ENCODE measurements at regions not wholly inside any gene's neighbourhood (a gene's known extent, or its start where the extent isn't known, plus 50 kb on each side); places are given as distances from the start of the nearest gene placed in this dataset.

- Histone ChIP-seq H3K9ac (ENCODE audit: low read length) (no peak overlapping the region), H3K4me1 (ENCODE audit: insufficient read depth, low read length) (no peaks in the 10 kb centered on the region), H3K9me3 (ENCODE audit: low read length) (no peaks in the 10 kb centered on the region), H3K36me3 (ENCODE audit: insufficient read depth, low read length) (no peaks in the 10 kb centered on the region), H3K4me3 (ENCODE audit: low read depth in 1 of 2, low read length in 2 of 2) (no peak overlapping the region), H3K27ac (ENCODE audit: low read depth, low read length) (no peak overlapping the region), H3K27me3 (ENCODE audit: control insufficient read depth in 1 of 2, insufficient read depth in 2 of 2, low read length in 2 of 2) (no peaks in the 10 kb centered on the region)
Observed at GRCh38 chr1:199741586-199741985, 285.9 kb upstream of the NR5A2 start.

- Histone ChIP-seq H3K27me3 (ENCODE audit: control insufficient read depth in 1 of 2, insufficient read depth in 2 of 2, low read length in 2 of 2) (no peaks in the 10 kb centered on the region), H3K36me3 (ENCODE audit: insufficient read depth, low read length) (no peaks in the 10 kb centered on the region), H3K9ac (ENCODE audit: low read length) (no peak overlapping the region), H3K27ac (ENCODE audit: low read depth, low read length) (no peak overlapping the region), H3K4me3 (ENCODE audit: low read depth in 1 of 2, low read length in 2 of 2) (no peak overlapping the region), H3K4me1 (ENCODE audit: insufficient read depth, low read length) (no peaks in the 10 kb centered on the region), H3K9me3 (ENCODE audit: low read length) (no peaks in the 10 kb centered on the region)
Observed at GRCh38 chr1:199742547-199742946, 285.0 kb upstream of the NR5A2 start.

- Histone ChIP-seq H3K27ac (ENCODE audit: low read depth, low read length) (no peak overlapping the region), H3K4me3 (ENCODE audit: low read depth in 1 of 2, low read length in 2 of 2) (no peak overlapping the region), H3K9me3 (ENCODE audit: low read length) (no peaks in the 10 kb centered on the region), H3K4me1 (ENCODE audit: insufficient read depth, low read length) (no peaks in the 10 kb centered on the region), H3K27me3 (ENCODE audit: control insufficient read depth in 1 of 2, insufficient read depth in 2 of 2, low read length in 2 of 2) (no peaks in the 10 kb centered on the region), H3K9ac (ENCODE audit: low read length) (no peak overlapping the region), H3K36me3 (ENCODE audit: insufficient read depth, low read length) (no peaks in the 10 kb centered on the region)
Observed at GRCh38 chr1:199743227-199743626, 284.3 kb upstream of the NR5A2 start.

GRCh38 chr1:199746666-199747384 is 280.7 kb upstream of the NR5A2 start:
- Histone ChIP-seq H3K27me3 (ENCODE audit: control insufficient read depth in 1 of 2, insufficient read depth in 2 of 2, low read length in 2 of 2) (no peaks in the 10 kb centered on the region), H3K27ac (ENCODE audit: low read depth, low read length) (no peak overlapping the region), H3K9me3 (ENCODE audit: low read length) (no peaks in the 10 kb centered on the region), H3K36me3 (ENCODE audit: insufficient read depth, low read length) (no peaks in the 10 kb centered on the region), H3K4me3 (ENCODE audit: low read depth in 1 of 2, low read length in 2 of 2) (no peak overlapping the region), H3K4me1 (ENCODE audit: insufficient read depth, low read length) (no peaks in the 10 kb centered on the region), H3K9ac (ENCODE audit: low read length) (no peak overlapping the region)

- H3K27ac ChIP-seq (ENCODE audit: low read depth, low read length): no peak overlapping the region
- H3K9me3 ChIP-seq (ENCODE audit: low read length): no peaks in the 10 kb centered on the region
- H3K4me1 ChIP-seq (ENCODE audit: insufficient read depth, low read length): no peaks in the 10 kb centered on the region
- no peak overlapping the region for H3K9ac ChIP-seq (ENCODE audit: low read length)
- H3K4me3 ChIP-seq (ENCODE audit: low read depth in 1 of 2, low read length in 2 of 2): no peak overlapping the region
- no peaks in the 10 kb centered on the region for H3K27me3 ChIP-seq (ENCODE audit: control insufficient read depth in 1 of 2, insufficient read depth in 2 of 2, low read length in 2 of 2)
- H3K36me3 ChIP-seq (ENCODE audit: insufficient read depth, low read length): no peaks in the 10 kb centered on the region
Observed at GRCh38 chr1:199747984-199748383, 279.5 kb upstream of the NR5A2 start.

- Histone ChIP-seq H3K4me3 (ENCODE audit: low read depth in 1 of 2, low read length in 2 of 2) (no peak overlapping the region), H3K36me3 (ENCODE audit: insufficient read depth, low read length) (no peaks in the 10 kb centered on the region), H3K27me3 (ENCODE audit: control insufficient read depth in 1 of 2, insufficient read depth in 2 of 2, low read length in 2 of 2) (no peaks in the 10 kb centered on the region), H3K9ac (ENCODE audit: low read length) (no peak overlapping the region), H3K9me3 (ENCODE audit: low read length) (no peaks in the 10 kb centered on the region), H3K27ac (ENCODE audit: low read depth, low read length) (no peak overlapping the region), H3K4me1 (ENCODE audit: insufficient read depth, low read length) (no peaks in the 10 kb centered on the region)
Observed at GRCh38 chr1:199751506-199751905, 276.0 kb upstream of the NR5A2 start.

GRCh38 chr1:199751962-199752687 is 275.4 kb upstream of the NR5A2 start:
- Histone ChIP-seq H3K9ac (ENCODE audit: low read length) (no peak overlapping the region), H3K4me1 (ENCODE audit: insufficient read depth, low read length) (no peaks in the 10 kb centered on the region), H3K27ac (ENCODE audit: low read depth, low read length) (no peak overlapping the region), H3K36me3 (ENCODE audit: insufficient read depth, low read length) (no peaks in the 10 kb centered on the region), H3K9me3 (ENCODE audit: low read length) (no peaks in the 10 kb centered on the region), H3K27me3 (ENCODE audit: control insufficient read depth in 1 of 2, insufficient read depth in 2 of 2, low read length in 2 of 2) (no peaks in the 10 kb centered on the region), H3K4me3 (ENCODE audit: low read depth in 1 of 2, low read length in 2 of 2) (no peak overlapping the region)

GRCh38 chr1:199752688-199753027 is 274.9 kb upstream of the NR5A2 start:
- Histone ChIP-seq H3K9ac (ENCODE audit: low read length) (no peak overlapping the region), H3K4me3 (ENCODE audit: low read depth in 1 of 2, low read length in 2 of 2) (no peak overlapping the region), H3K4me1 (ENCODE audit: insufficient read depth, low read length) (no peaks in the 10 kb centered on the region), H3K36me3 (ENCODE audit: insufficient read depth, low read length) (no peaks in the 10 kb centered on the region), H3K27me3 (ENCODE audit: control insufficient read depth in 1 of 2, insufficient read depth in 2 of 2, low read length in 2 of 2) (no peaks in the 10 kb centered on the region), H3K9me3 (ENCODE audit: low read length) (no peaks in the 10 kb centered on the region), H3K27ac (ENCODE audit: low read depth, low read length) (no peak overlapping the region)

- Histone ChIP-seq H3K36me3 (ENCODE audit: insufficient read depth, low read length) (no peaks in the 10 kb centered on the region), H3K27ac (ENCODE audit: low read depth, low read length) (no peak overlapping the region), H3K9me3 (ENCODE audit: low read length) (no peaks in the 10 kb centered on the region), H3K4me3 (ENCODE audit: low read depth in 1 of 2, low read length in 2 of 2) (no peak overlapping the region), H3K4me1 (ENCODE audit: insufficient read depth, low read length) (no peaks in the 10 kb centered on the region), H3K9ac (ENCODE audit: low read length) (no peak overlapping the region), H3K27me3 (ENCODE audit: control insufficient read depth in 1 of 2, insufficient read depth in 2 of 2, low read length in 2 of 2) (no peaks in the 10 kb centered on the region)
Observed at GRCh38 chr1:199753513-199753912, 274.0 kb upstream of the NR5A2 start.

- Histone ChIP-seq H3K36me3 (ENCODE audit: insufficient read depth, low read length) (no peaks in the 10 kb centered on the region), H3K4me3 (ENCODE audit: low read depth in 1 of 2, low read length in 2 of 2) (no peak overlapping the region), H3K27me3 (ENCODE audit: control insufficient read depth in 1 of 2, insufficient read depth in 2 of 2, low read length in 2 of 2) (no peaks in the 10 kb centered on the region), H3K9me3 (ENCODE audit: low read length) (no peaks in the 10 kb centered on the region), H3K9ac (ENCODE audit: low read length) (no peak overlapping the region), H3K27ac (ENCODE audit: low read depth, low read length) (no peak overlapping the region), H3K4me1 (ENCODE audit: insufficient read depth, low read length) (no peaks in the 10 kb centered on the region)
Observed at GRCh38 chr1:199756066-199756465, 271.4 kb upstream of the NR5A2 start.

- H3K9ac ChIP-seq (ENCODE audit: low read length): no peak overlapping the region
- H3K4me3 ChIP-seq (ENCODE audit: low read depth in 1 of 2, low read length in 2 of 2): no peak overlapping the region
- no peak overlapping the region for H3K27ac ChIP-seq (ENCODE audit: low read depth, low read length)
- no peaks in the 10 kb centered on the region for H3K36me3 ChIP-seq (ENCODE audit: insufficient read depth, low read length)
- H3K4me1 ChIP-seq (ENCODE audit: insufficient read depth, low read length): no peaks in the 10 kb centered on the region
- no peaks in the 10 kb centered on the region for H3K27me3 ChIP-seq (ENCODE audit: control insufficient read depth in 1 of 2, insufficient read depth in 2 of 2, low read length in 2 of 2)
- no peaks in the 10 kb centered on the region for H3K9me3 ChIP-seq (ENCODE audit: low read length)
Observed at GRCh38 chr1:199758626-199759255, 268.8 kb upstream of the NR5A2 start.

Measured in muscle layer of colon (tissue), 2 donors.